NCI-H2081 (cell line): ENCODE measurements at regions not wholly inside any gene's neighbourhood (a gene's known extent, or its start where the extent isn't known, plus 50 kb on each side); places are given as distances from the start of the nearest gene placed in this dataset.
A peak's percentile ranks its signal among the peaks of the same experiment; 100 is the strongest.
"Not testable (repeated sequence)": the region's sequence is repeated elsewhere in the genome, so short reads cannot be mapped to it uniquely, and the experiment has no call there.

Source experiments
- DNase-seq, 2 experiments: peaks; one replicate each; lab custom pipeline; 2025; lab: John Stamatoyannopoulos, UW

DNA sequence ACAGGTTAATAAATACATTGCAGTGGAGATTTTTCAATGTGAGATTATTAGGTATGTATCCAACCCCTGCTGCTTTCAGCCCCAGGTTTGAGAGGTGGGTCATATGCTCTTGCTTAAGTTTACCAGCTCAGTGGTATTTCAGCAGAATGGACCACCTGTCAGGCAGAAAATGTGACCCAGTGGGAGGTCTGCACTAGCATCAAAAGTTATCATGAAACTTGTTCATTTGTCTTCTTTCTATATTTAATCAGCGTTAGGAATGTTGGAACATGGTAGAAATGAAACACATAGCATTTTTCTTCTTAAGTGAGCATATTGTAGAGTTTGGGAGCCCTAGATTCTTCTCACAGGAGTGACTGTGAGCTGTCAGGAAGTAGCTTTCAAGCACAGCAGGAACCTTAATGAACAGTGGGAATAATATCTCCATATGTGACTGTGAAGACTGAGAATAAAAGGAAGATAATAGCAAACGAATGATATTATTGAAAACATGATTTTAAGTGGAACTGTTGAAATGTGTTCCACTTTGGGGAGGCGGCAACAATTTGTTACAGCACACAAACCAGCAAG is 596.9 kb upstream of the CDH6 start:
- no peak for DNase-seq

GRCh38 chr5:30594331-30594730 is 599.2 kb upstream of the CDH6 start:
- no peak for DNase-seq

DNA sequence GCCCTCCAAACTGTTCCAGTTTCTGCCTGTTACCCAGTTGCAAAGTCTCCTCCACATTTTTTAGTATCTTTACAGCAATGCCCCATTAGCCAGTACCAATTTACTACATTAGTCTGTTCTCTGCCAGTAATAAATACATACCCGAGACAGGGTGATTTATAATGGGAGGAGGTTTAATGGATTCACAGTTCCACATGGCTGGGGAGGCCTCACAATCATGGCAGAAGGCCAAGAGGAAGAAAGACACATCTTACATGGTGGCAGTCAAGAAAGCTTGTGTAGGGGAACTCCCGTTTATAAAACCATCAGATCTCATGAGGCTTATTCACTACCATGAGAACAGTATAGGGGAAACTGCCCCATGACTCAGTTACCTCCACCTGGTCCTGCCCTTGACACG is 600.7 kb upstream of the CDH6 start:
- peak in 1 of 2 experiments; percentile 31 for DNase-seq

DNA sequence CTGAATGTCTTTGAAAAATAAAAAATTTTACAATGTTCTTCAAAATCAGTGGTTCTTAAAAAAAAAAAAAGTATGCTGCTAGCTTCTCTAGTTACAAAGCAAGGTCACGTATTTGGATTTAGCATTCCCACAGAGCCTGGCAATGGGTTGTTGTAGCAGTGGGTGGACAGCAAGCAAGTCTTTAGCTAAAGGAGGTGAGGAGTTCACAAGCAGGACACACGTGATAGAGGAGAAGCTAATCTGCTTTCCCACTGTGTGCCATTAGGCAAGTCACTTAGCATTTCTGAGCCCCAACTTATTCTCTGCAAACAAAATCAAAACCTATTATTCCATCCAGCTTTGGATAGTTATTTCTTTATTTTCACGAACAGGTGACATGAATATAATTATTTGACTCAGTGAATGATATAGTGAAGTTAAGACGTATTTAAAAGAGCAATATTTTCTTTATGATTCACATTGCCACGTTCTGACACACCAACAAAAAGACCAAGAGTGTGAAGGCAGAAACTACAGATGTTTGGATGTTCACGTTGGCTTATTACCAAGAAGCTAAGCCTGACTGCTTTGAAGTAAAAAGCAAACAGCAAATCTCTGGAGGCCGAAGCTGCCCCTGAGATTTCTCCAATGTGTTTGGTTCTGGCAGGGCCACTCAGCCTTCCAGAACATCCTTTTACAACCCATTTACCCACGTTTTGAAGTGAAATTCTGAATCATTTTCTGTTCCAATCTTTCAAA is 612.1 kb upstream of the CDH6 start:
- DNase-seq: peak; percentile 12 to 39

- no peak for DNase-seq
These were observed 618.7 kb upstream of the CDH6 start for GRCh38 chr5:30574761-30575160.

DNA sequence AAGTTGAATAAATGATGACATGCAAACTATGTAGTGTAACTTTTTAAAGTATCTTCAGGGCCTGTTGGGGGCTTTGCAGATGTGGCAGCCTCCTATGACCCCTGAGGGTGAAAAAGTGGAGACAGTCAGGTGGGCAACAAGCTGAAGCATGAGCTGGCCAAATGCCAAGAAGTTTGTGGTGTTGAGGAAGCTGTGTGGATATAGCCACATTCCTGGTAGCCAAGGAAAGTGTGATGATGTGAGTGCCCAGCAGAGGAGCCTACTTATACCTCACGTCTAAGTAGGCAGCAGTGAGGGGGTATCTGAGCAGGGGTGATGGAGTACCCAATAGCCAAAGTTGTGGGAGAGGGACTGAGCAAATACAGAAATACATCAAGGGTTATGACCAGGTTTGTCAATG is 621.2 kb upstream of the CDH6 start:
- no peak for DNase-seq

GRCh38 chr5:30561771-30562170 is 631.7 kb upstream of the CDH6 start:
- no peak for DNase-seq

DNA sequence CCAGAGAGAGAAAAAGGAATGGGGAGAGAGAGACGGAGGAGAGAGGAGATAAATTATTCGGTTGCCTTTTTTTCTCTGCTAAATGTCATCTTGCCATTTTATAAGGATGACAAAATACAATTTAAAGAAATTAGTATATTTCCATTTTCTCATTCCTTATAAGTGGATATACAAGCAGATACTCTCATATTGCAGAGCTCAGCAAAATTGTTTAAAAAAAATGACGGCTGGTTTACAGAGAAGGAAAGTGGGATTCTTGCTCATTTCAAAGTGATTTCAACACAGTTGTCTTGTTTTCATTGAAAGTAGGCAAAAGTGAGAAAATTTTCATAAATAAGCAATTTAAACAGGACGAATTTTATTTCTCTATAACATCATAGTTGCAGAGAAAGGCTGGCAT is 641.9 kb upstream of the CDH6 start:
- no peak for DNase-seq

GRCh38 chr5:30548580-30549305 is 644.7 kb upstream of the CDH6 start:
- DNase-seq: no peak

DNA sequence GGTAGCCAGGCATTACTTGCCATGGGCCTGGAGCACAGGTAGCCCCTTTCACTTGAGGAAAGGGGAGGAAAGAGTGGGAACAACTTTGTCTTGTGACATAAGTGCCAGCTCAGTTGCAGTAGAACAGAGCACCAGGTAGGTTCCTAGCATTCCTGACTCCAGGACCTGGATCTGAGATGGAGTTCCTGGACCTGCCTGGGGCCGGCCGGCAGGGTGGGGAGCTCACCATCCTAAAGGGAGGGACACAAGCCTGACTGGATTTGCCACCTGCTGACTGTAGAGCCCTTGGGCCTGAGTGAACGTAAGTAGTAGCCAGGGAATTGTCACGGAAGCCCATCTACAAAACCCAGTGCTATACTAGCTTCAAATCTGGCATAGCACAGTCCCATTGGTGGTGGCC is 653.3 kb upstream of the CDH6 start:
- DNase-seq: no peak

DNA sequence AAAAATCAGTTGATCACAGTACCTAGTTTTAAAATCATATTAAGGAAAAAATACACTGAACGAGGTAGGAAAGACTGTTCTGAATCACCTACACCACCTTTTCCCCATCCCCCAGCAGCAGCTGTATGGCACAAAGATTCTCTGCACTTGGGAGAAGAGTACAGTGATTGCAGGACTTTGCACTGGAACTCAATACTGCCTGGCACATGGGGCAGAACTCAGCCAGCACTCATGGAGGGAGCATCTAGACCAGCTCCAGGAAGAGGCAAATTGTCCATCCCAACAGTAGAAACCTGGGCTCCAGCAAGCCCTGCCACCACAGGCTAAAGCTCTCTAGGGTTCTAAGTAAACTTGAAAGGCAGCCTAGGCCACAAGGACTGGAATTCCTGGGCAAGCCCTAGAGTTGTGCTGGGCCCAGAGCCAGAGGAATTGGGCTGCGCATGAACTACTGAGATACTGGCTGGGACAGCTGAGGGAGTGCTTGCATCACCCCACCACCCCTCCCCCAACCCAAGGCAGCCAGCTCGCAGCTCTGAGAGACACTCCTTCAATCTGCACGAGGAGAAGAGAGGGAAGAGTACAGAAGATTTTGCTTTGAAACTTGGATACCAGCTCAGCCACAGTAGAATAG is 654.4 kb upstream of the CDH6 start:
- no peak for DNase-seq

DNA sequence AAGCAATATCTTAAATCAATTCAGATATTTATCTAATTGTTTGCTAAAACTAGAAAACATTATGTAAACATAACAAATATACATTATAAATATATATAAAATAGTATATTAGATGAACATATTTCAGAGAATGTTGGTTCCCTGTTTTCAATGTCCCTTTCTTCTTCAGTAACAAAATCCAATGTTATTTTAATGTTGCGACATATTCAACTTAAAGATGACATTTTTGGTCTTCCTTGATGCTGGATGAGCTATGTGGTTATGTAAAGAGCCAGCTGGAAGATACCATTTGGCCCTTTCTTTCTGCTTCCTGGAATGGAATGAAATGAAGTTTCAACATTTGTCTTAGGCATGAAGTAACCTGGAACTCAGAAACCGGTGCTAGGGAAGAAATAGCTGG is 668.1 kb upstream of the CDH6 start:
- DNase-seq: no peak

DNA sequence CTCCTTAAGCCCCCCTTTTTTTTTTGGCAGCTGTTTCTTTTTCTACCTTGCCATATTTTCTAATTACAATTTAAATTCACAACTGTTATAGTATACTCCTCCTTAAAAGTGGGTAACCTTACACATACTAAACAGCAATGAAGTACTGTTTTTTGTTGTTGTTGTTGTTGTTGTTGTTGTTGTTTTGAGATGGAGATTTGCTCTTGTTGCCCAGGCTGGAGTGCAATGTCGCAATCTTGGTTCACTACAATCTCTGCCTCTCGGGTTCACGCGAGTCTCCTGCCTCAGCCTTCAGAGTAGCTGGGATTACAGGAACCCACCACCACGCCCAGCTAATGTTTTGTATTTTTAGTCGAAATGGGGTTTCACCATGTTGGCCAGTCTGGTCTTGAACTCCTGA is 669.1 kb upstream of the CDH6 start:
- DNase-seq: no peak

DNA sequence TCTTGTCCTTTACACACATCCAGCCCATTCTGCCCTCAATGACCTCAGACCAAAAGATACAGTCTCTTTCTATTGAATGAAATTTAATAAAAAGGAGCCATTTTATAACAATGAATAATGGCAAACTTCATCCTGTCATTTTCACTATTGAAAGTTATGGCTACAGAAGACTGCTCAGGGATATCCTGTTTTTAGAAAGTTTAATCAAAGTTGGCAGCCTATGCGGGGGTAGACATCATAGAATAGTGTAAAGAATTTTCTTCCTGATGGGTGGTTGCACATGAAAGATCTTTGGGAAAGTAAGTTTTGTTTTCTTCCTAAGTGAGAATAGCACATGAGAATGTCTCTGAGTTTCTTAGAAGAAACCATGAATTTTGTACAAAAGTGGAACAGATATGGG is 670.4 kb upstream of the CDH6 start:
- no peak for DNase-seq

DNA sequence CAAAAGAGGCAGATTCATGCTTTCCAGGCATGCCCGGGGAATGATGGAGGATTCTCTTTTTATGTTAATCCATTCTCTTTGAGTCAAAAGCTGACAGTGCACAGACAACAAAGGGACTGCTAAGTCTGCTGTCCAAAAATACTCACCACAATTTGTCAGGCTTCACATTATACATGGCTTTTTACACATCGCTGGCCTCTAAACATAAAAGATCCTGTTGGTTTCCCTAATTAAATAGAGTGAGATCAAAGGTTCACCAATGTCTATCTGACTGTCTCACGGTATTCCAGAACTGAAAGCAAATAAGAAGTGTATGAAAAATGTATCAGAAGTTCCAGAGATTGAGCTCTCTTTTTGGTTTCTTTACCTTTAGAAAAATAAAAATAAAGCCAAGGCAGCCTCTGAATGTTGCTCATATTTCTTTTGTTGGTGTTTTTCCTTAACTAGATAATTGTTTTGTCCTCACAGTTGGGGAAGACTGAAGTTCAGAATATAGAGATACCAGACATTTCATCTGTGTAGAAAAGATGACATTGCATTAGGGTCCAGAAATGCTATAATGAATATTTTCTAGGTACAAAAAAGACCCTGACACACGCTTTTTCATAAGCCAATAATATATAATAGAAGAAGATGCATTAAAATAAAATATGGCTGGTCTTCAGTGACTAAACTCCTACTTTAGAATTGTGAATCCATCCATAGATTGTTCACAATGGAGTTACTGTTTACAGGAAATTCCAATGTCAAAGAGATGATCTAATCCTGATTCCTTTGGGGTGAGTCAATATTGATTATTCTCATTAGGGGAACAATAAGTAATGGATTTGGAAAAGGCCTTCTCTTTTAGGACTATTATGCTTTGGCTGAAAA is 688.2 kb upstream of the CDH6 start:
- peak in 1 of 2 experiments; percentile 18 for DNase-seq

DNA sequence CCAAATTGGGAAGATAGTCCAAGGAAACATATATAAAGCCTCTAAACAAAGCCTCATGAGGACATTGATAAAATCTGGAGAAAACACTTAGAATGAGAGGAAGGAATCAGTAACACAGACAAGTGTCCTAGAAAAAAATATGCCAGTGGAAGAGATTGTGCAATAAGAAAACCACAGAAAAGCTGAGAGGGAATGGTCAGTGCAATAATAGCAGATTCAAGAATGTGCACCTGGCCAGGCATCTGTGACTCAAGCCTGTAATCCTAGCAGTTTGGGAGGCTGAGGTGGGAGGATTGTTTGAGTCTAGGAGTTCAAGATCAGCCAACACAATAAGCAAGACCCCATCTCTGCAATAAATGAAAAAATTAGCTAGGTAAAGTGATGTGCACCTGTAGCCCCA is 691.2 kb upstream of the CDH6 start:
- no peak for DNase-seq

DNA sequence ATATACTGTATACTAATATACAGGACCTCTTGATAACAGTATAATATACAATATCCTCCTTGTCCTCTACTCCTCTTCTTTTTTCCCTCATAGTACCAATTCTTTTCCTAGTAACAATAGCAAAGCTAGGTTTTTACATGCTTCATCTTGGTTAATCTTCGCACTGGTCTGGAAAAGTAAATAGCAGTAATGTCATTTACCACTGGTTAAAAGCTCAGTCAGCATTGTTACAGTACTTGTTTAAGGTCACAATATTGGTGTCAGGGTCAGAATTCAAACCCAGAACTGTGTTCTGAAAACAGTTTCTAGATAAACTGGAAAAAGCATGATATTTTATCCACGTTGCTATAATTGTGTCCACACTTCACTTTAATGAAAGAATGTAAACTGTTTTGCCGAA is 692.4 kb upstream of the CDH6 start:
- no peak for DNase-seq

DNA sequence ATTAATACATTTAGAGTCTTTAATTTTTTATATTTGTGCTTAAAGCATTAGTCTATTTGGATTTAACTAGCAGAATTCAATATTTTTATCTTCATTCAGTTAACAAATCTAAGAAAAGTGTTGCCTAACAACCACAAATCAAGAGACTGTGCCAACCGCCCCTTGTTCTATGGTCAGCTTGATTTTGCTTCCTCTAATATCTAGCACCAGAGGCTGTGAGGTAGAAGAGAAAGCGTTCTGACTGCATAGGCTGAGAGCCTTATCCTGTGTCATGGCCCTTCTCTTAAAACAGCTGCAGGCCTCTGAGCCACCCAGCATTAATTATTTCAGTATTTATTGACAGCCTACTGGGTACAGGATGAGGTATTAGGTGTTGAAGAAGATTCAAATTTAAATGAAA is 693.0 kb upstream of the CDH6 start:
- no peak for DNase-seq

DNA sequence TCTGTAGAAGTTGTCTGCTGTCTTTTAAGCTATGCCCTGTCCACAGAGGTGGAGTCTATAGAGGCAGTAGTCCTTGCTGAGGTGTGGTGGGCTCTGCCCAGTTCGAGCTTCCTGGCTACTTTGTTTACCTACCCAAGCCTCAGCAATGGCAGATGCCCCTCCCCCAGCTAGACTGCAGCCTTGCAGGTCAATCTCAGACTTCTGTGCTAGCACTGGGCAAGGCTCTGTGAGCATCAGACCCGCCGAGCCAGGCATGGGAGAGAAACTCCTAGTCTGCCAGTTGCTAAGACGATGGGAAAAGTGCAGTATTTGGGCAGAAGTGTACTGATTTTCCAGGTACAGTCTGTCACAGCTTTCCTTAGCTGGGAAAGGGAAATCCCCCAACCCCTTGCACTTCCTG is 694.1 kb upstream of the CDH6 start:
- DNase-seq: no peak

DNA sequence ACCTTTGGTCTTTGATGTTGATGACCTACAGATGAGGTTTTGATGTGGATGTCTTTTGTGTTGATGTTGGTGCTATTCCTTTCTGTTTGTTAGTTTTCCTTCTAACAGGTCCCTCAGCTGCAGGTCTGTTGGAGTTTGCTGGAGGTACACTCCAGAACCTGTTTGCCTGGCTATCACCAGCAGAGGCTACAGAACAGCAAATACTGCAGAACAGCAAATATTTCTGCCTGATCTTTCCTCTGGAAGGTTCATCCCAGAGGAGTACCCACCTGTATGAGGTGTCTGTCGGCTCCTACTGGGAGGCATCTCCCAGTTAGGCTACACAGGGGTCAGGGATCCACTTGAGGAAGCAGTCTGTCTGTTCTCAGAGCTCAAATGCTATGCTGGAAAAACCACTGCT is 694.5 kb upstream of the CDH6 start:
- DNase-seq: no peak

- DNase-seq: not testable (repeated sequence)
These were observed 695.0 kb upstream of the CDH6 start for GRCh38 chr5:30498509-30498908.

GRCh38 chr5:30494113-30494512 is 699.4 kb upstream of the CDH6 start:
- DNase-seq: not testable (repeated sequence)
